Heart left ventricle (tissue), 16 donors: ENCODE measurements at regions not wholly inside any gene's neighbourhood (a gene's known extent, or its start where the extent isn't known, plus 50 kb on each side); places are given as distances from the start of the nearest gene placed in this dataset.

ENCODE experiments used
- ATAC-seq, 4 donors: fragments of 200-7000 bp; cut with Tn5 transposase; one replicate each; pipeline ENCODE4 v1.9.1; 2020 to 2022; ENCODE audit warnings: moderate library complexity in 4 of 4, mild to moderate bottlenecking in 3 of 4, moderate number of reproducible peaks in 1 of 4
- DNase-seq, 5 donors: peaks; one replicate each; pipeline ENCODE4 v3.0.0-alpha.2; 2020
- H3K27ac ChIP-seq, 12 donors: fragments of 200-600 bp; sonication (generic) in 4 of 12; one replicate each; pipeline versions ENCODE4 v1.5.0 to v1.8.0; 2016 to 2022; ENCODE audit warnings: mild to moderate bottlenecking in 2 of 12
- H3K27me3 ChIP-seq, 9 donors: fragments of 200-600 bp; sonication (generic) in 2 of 9; one replicate each; pipeline versions ENCODE4 v1.5.1 to v1.8.0; 2016 to 2022; ENCODE audit warnings: mild to moderate bottlenecking in 3 of 9
- H3K36me3 ChIP-seq, 9 donors: fragments of 200-600 bp; sonication (generic) in 2 of 9; one replicate each; pipeline versions ENCODE4 v1.5.0 to v1.8.0; 2018 to 2022; ENCODE audit warnings: mild to moderate bottlenecking in 2 of 9
- H3K4me1 ChIP-seq, 12 donors: fragments of 200-600 bp; sonication (generic) in 4 of 12; one replicate each; pipeline versions ENCODE4 v1.5.0 to v1.8.0; 2016 to 2022; ENCODE audit warnings: mild to moderate bottlenecking in 3 of 12
- H3K4me3 ChIP-seq, 12 donors: fragments of 200-600 bp; sonication (generic) in 4 of 12; one replicate each; pipeline versions ENCODE4 v1.5.0 to v1.8.0; 2017 to 2022; ENCODE audit warnings: mild to moderate bottlenecking in 9 of 12, moderate library complexity in 4 of 12
- H3K9me3 ChIP-seq, 12 donors: fragments of 200-600 bp; sonication (generic) in 4 of 12; one replicate each; pipeline versions ENCODE4 v1.5.0 to v1.8.0; 2016 to 2022; ENCODE audit warnings: mild to moderate bottlenecking in 1 of 12
- POLR2A ChIP-seq, 2 donors: fragments of 450-650 bp; IDR thresholded peaks; one replicate each; pipeline ENCODE4 v1.6.1; 2017; ENCODE audit warnings: antibody characterized with exemption in 2 of 2, mild to moderate bottlenecking in 2 of 2, moderate library complexity in 2 of 2
- WGBS, 4 donors: extraction: QIAGEN DNeasy Blood & Tissue Kit in 2 of 4; methylation state at CpG; one replicate each; pipeline versions ENCODE4 v1.1.5 to v1.1.7; 2013 to 2018; 5-methylcytosine and 5-hydroxymethylcytosine counted together
- intact Hi-C, 10 donors: fragments of 100-400 bp; cut with DNase I; formaldehyde crosslinking; loops; one replicate each; pipeline versions ENCODE4 v1.11.1 to v1.14.2; 2022
- TF ChIP-seq, protein P1 (sequence below), 12 donors: fragments of 200-600 bp; sonication (generic) in 4 of 12; IDR thresholded peaks; one replicate each; pipeline versions ENCODE4 v1.5.0 to v1.8.0; 2018 to 2022; ENCODE audit warnings: antibody characterized with exemption in 12 of 12, mild to moderate bottlenecking in 5 of 12
- donor health status: ischemic (EF 13 %, LVEDD 7.1; RV severe dilation, severe dysfunction).
- donor health status: healthy with polysubstance abuse.
- donor health status: DM: no; HTN: yes; CAD: no.
- donor health status: DM: no; HTN: no; CAD: no.
- donor health status: ischemic (EF 25% LVEDD 6.9; RV normal size, moderate dysfunction).
- donor health status: ischemic (EF 25% LVEDD 5.7; RV mildly dilated, moderate dysfunction).
- donor health status: healthy.
- donor health status: DM: yes; HTN: yes; CAD: no.
- donor health status: ischemic (EF 35%, LVEDD 5.7; RV mildly dilated, moderate dysfunction).
- donor health status: nonischemic (EF 11% LVEDD 7.7; RV severe dilation, severe dysfunction).
- donor health status: DM: yes; HTN: yes; CAD: no.
- donor health status: PGD.
- donor health status: ischemic (EF 29% LVEDD 5.4; RV normal size, mild dysfunction).
- donor health status: nonischemic (EF 23%, LVEDD 6.1; RV moderate dilation, normal function).

DNA sequence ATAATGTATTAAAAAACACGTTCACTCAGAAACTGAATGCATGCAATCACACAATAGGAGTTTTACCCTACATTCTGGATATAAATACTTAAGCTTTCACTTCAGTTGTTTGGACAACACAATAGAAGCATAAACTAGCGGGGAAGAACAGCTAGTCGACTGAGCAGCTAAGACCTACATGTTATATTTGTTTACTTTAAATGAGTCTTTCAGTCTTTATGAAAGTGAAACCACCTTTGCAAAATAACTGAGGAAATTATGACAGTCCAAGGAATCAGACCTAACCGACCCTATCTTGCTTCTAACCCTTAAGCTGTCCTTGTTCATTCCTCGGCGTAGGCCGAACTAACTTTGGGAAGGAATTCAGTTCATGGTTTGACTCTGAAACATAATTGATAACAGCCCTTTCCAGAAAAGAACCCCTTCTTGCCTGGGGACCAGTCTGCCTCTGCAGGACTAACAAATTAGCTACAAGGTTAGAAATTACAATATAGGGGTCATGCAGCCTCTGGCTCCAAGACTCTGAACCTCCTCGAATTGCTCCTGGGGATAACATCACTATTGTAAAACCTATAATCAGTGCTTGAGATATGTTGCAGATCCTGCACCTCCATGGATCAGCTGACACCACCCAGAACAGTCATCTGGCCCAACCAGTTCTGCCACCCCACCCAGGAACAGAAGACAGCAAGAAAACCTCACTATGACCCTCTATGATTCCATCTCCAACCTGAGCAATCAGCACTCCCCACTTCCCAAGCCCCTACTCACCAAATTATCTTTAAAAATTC is 185.1 kb upstream of the KLF6 start:
- intact Hi-C loops = no loop called here
- WGBS, 4 donors = 83 to 89% (median 85%) methylated on average over 8 of the region's 8 CpGs

DNA sequence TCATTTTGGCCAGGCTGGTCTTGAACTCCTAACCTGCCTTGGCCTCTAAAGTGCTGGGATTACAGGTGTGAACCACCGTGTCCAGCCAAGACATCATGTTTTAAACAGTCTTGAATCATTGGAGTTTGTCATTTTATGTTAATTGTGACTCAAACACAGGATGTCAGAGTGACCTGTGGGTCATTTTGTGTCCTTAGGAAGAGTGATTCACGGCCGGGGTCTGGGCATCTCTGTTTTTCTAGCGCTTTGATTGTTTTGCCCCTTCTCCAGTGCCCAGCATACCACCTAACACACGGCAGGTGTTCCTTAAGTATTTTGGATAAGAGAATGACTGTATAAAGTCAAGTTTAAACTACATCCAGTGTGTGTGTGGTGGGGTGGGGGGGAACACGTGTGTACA is 183.7 kb upstream of the KLF6 start:
- Histone ChIP-seq H3K27me3 (no peaks in the 10 kb centered on the region), H3K4me1 (peaks cover 0 to 31% (median 0%) of the 10 kb centered on the region in 12 donors), H3K27ac (no peak overlapping the region), H3K4me3 (no peak overlapping the region), H3K9me3 (peaks cover 0 to 4% (median 0%) of the 10 kb centered on the region in 12 donors), H3K36me3 (no peaks in the 10 kb centered on the region)
- WGBS, 4 donors = 80 to 88% (median 86%) methylated on average over 6 of the region's 6 CpGs
- no peak for DNase-seq
- intact Hi-C loops = no loop called here
- no peak for TF ChIP-seq POLR2A (IDR thresholded peaks at IDR 0.05)
- TF ChIP-seq, protein P1, sequence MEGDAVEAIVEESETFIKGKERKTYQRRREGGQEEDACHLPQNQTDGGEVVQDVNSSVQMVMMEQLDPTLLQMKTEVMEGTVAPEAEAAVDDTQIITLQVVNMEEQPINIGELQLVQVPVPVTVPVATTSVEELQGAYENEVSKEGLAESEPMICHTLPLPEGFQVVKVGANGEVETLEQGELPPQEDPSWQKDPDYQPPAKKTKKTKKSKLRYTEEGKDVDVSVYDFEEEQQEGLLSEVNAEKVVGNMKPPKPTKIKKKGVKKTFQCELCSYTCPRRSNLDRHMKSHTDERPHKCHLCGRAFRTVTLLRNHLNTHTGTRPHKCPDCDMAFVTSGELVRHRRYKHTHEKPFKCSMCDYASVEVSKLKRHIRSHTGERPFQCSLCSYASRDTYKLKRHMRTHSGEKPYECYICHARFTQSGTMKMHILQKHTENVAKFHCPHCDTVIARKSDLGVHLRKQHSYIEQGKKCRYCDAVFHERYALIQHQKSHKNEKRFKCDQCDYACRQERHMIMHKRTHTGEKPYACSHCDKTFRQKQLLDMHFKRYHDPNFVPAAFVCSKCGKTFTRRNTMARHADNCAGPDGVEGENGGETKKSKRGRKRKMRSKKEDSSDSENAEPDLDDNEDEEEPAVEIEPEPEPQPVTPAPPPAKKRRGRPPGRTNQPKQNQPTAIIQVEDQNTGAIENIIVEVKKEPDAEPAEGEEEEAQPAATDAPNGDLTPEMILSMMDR (IDR thresholded peaks at IDR 0.05) = no peak
- no peak for ATAC-seq

More for the DNA sequence above, 185.1 kb upstream of the KLF6 start:
- ATAC-seq (no peak), DNase-seq (no peak)
- Histone ChIP-seq H3K4me3 (no peak overlapping the region), H3K27me3 (no peaks in the 10 kb centered on the region), H3K36me3 (no peaks in the 10 kb centered on the region), H3K4me1 (peaks cover 0 to 37% (median 0%) of the 10 kb centered on the region in 12 donors), H3K9me3 (peaks cover 0 to 4% (median 0%) of the 10 kb centered on the region in 12 donors), H3K27ac (peak overlapping the region in 1 of 12 donors; percentile 23)
- TF ChIP-seq POLR2A (IDR thresholded peaks at IDR 0.05) = no peak
- TF ChIP-seq, protein P1 (IDR thresholded peaks at IDR 0.05) = no peak

DNA sequence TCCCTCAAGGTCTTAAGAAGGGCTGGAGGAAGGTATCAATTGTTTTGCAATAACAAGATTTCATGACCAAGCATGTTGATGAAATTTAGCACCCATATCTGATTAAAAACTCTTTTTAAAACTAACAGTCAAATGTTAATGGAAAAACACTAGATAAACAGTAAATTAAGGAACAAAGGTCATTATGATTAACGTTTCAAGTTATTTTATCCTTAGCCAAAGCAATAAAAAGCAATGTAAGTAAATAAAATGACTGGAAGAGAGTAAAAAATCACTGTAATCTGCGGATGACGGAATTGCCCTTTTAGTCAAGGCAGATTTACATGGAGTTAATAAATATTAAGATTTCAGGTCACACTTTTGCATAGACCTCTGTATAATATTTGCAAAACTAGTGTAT is 179.5 kb upstream of the KLF6 start:
- intact Hi-C loops = no loop called here

DNA sequence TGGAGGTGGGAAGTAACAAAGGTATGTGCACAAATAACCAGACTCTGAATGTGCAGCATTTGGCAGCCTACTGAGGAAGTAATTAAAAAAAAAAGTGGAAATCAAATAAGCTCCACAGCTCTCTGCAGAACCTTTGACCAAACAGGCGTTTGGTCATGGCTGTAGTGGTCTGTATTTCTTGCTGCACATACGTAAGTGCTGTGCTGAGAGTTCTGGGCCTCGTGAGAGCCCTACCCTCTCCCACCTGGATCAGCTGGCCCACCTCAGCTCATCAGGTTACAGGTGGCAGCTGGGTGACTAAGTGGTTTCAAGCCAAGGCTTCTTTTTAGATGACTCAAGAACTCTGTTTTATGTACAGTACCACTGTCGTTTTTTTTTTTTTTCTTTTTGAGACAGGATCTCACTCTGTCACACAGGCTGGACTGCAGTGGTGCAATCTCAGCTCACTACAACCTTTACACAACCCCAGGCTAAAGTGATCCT is 178.2 kb upstream of the KLF6 start:
- peaks cover 0 to 11% (median 0%) of the 10 kb centered on the region in 12 donors for H3K4me1 ChIP-seq
- DNase-seq (no peak), ATAC-seq (no peak)
- H3K9me3 ChIP-seq = peaks cover 0 to 4% (median 0%) of the 10 kb centered on the region in 12 donors
- H3K36me3 ChIP-seq = no peaks in the 10 kb centered on the region
- intact Hi-C loops = no loop called here
- no peaks in the 10 kb centered on the region for H3K27me3 ChIP-seq
- WGBS, 4 donors = 59 to 73% (median 62%) methylated on average over 4 of the region's 4 CpGs
- TF ChIP-seq POLR2A (IDR thresholded peaks at IDR 0.05) = no peak
- no peak overlapping the region for H3K4me3 ChIP-seq
- no peak overlapping the region for H3K27ac ChIP-seq

More for the DNA sequence above, 179.5 kb upstream of the KLF6 start:
- 90 to 95% (median 95%) methylated on average over 3 of the region's 3 CpGs for WGBS, 4 donors
- Histone ChIP-seq H3K27me3 (no peaks in the 10 kb centered on the region), H3K9me3 (peaks cover 0 to 4% (median 0%) of the 10 kb centered on the region in 12 donors), H3K4me1 (peaks cover 0 to 14% (median 0%) of the 10 kb centered on the region in 12 donors), H3K36me3 (no peaks in the 10 kb centered on the region), H3K27ac (no peak overlapping the region), H3K4me3 (no peak overlapping the region)
- ATAC-seq (no peak), DNase-seq (no peak)
- TF ChIP-seq POLR2A (IDR thresholded peaks at IDR 0.05) = no peak
- TF ChIP-seq, protein P1 (IDR thresholded peaks at IDR 0.05) = no peak
